ENCODE measurements at regions not wholly inside any gene's neighbourhood (a gene's known extent, or its start where the extent isn't known, plus 50 kb on each side); places are given as distances from the start of the nearest gene placed in this dataset.

DNA sequence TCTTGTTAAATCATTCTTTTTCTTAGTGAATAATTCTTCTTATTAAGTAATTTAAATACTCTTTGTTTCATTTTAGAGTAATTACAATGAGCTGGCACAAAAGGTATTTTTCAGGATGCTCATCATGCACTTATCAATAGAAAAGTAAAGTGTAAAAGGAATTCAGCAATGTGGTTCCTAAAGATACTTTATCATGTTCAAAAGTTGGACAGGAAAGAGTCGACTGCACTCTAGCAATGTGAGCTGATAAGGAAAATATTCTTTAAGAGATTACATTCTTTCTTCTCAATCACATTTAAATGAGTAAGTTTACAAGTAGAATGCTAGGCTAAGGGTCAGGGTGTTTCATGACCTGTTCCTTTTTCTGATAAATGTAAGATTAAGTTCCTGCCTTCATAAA lies 609.5 kb upstream of the FAM241A start:
- 86% methylated on average over 1 of the region's 1 CpG; no CpG with 5 or more reads in 1 of the 2 experiments for WGBS, 2 experiments (ENCODE audit: insufficient coverage in 1 of 2, insufficient read length in 1 of 2)

DNA sequence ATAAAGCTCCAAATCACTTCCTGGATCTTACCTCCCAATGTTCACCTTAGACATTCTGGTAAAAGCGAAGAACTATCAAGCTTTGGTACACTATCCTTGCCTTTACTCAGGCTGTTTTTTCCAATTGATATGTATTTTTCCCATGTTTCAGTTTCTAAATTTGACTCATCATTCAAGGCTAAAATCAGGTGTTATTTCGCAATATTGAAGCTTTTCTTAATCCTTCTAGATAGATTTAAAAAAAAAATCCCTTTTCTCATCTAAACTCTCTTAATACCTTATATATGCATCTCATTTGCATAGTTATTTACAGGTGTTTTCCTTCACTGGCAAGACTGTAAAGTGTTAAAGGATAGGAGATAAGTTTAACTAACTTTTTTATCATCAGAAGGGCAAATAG lies 608.1 kb upstream of the FAM241A start:
- no peak for DNase-seq
- Mint-ChIP-seq H3K4me1 (peaks cover 7% of the 10 kb centered on the region), H3K36me3 (ENCODE audit: low read depth) (no peaks in the 10 kb centered on the region), H3K4me3 (no peak overlapping the region), H3K27ac (no peak overlapping the region), H3K27me3 (ENCODE audit: insufficient read depth) (no peaks in the 10 kb centered on the region), H3K9me3 (no peaks in the 10 kb centered on the region)
- no peak overlapping the region for H3K9ac ChIP-seq (ENCODE audit: extremely low read depth, low read length, poor library complexity, severe bottlenecking)
- H3K36me3 ChIP-seq (ENCODE audit: control insufficient read depth, insufficient read depth, low read length) = no peaks in the 10 kb centered on the region
- no peaks in the 10 kb centered on the region for H3K9me3 ChIP-seq (ENCODE audit: control insufficient read depth, low read length)
- no peaks in the 10 kb centered on the region for H3K27me3 ChIP-seq (ENCODE audit: control insufficient read depth, insufficient read depth, low read length, poor library complexity, severe bottlenecking)
- no peak overlapping the region for H3K27ac ChIP-seq (ENCODE audit: low read depth, low read length)
- H3K4me1 ChIP-seq (ENCODE audit: control insufficient read depth, insufficient read depth, low read length) = no peaks in the 10 kb centered on the region
- no peak overlapping the region for H3K4me3 ChIP-seq (ENCODE audit: low read length)
- WGBS, 2 experiments (ENCODE audit: insufficient coverage in 1 of 2, insufficient read length in 1 of 2) = 90 to 94% methylated on average over 2 of the region's 2 CpGs
- TF ChIP-seq, protein P1, sequence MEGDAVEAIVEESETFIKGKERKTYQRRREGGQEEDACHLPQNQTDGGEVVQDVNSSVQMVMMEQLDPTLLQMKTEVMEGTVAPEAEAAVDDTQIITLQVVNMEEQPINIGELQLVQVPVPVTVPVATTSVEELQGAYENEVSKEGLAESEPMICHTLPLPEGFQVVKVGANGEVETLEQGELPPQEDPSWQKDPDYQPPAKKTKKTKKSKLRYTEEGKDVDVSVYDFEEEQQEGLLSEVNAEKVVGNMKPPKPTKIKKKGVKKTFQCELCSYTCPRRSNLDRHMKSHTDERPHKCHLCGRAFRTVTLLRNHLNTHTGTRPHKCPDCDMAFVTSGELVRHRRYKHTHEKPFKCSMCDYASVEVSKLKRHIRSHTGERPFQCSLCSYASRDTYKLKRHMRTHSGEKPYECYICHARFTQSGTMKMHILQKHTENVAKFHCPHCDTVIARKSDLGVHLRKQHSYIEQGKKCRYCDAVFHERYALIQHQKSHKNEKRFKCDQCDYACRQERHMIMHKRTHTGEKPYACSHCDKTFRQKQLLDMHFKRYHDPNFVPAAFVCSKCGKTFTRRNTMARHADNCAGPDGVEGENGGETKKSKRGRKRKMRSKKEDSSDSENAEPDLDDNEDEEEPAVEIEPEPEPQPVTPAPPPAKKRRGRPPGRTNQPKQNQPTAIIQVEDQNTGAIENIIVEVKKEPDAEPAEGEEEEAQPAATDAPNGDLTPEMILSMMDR (conservative IDR thresholded peaks at IDR 0.05) = no peak

More for the DNA sequence above, 609.5 kb upstream of the FAM241A start:
- Histone ChIP-seq H3K4me3 (ENCODE audit: low read length) (no peak overlapping the region), H3K9me3 (ENCODE audit: control insufficient read depth, low read length) (no peaks in the 10 kb centered on the region), H3K4me1 (ENCODE audit: control insufficient read depth, insufficient read depth, low read length) (no peaks in the 10 kb centered on the region), H3K9ac (ENCODE audit: extremely low read depth, low read length, poor library complexity, severe bottlenecking) (no peak overlapping the region), H3K27me3 (ENCODE audit: control insufficient read depth, insufficient read depth, low read length, poor library complexity, severe bottlenecking) (no peaks in the 10 kb centered on the region), H3K27ac (ENCODE audit: low read depth, low read length) (no peak overlapping the region), H3K36me3 (ENCODE audit: control insufficient read depth, insufficient read depth, low read length) (no peaks in the 10 kb centered on the region)
- Mint-ChIP-seq H3K4me3 (no peak overlapping the region), H3K36me3 (ENCODE audit: low read depth) (no peaks in the 10 kb centered on the region), H3K27ac (no peak overlapping the region), H3K27me3 (ENCODE audit: insufficient read depth) (no peaks in the 10 kb centered on the region), H3K9me3 (no peaks in the 10 kb centered on the region), H3K4me1 (peaks cover 7% of the 10 kb centered on the region)
- no peak for DNase-seq
- TF ChIP-seq, protein P1 (conservative IDR thresholded peaks at IDR 0.05) = no peak

DNA sequence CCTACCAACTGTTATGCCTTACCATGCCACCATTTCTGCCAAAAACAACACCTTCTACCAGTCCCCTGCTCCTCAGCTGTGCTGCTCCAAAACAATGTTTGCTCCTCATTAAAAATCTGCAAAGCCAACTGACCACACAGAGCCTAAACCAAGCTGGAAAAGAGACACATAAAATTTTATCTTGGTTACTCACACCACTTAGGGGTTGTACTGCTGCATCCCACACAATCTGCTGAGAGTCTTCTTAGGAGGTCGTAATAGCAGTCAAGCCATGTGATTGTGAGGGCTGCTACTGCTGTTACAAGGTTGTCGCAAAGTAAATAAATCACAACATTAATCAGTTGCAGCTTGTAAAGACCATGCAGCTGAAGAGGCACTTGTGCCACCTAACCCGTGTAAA lies 607.4 kb upstream of the FAM241A start:
- H3K9ac ChIP-seq (ENCODE audit: extremely low read depth, low read length, poor library complexity, severe bottlenecking) = no peak overlapping the region
- WGBS, 2 experiments (ENCODE audit: insufficient coverage in 1 of 2, insufficient read length in 1 of 2) = 90 to 93% methylated on average over 2 to 3 of the region's 3 CpGs

More for the DNA sequence above, 607.4 kb upstream of the FAM241A start:
- Histone ChIP-seq H3K4me3 (ENCODE audit: low read length) (no peak overlapping the region), H3K27ac (ENCODE audit: low read depth, low read length) (no peak overlapping the region), H3K4me1 (ENCODE audit: control insufficient read depth, insufficient read depth, low read length) (no peaks in the 10 kb centered on the region), H3K9me3 (ENCODE audit: control insufficient read depth, low read length) (no peaks in the 10 kb centered on the region), H3K36me3 (ENCODE audit: control insufficient read depth, insufficient read depth, low read length) (no peaks in the 10 kb centered on the region), H3K27me3 (ENCODE audit: control insufficient read depth, insufficient read depth, low read length, poor library complexity, severe bottlenecking) (no peaks in the 10 kb centered on the region)
- no peak overlapping the region for H3K27ac Mint-ChIP-seq
- no peak overlapping the region for H3K4me3 Mint-ChIP-seq
- TF ChIP-seq, protein P1 (conservative IDR thresholded peaks at IDR 0.05) = no peak
- peaks cover 7% of the 10 kb centered on the region for H3K4me1 Mint-ChIP-seq
- DNase-seq = no peak
- no peaks in the 10 kb centered on the region for H3K9me3 Mint-ChIP-seq
- H3K27me3 Mint-ChIP-seq (ENCODE audit: insufficient read depth) = no peaks in the 10 kb centered on the region
- no peaks in the 10 kb centered on the region for H3K36me3 Mint-ChIP-seq (ENCODE audit: low read depth)
